ENCODE measurements at regions not wholly inside any gene's neighbourhood (a gene's known extent, or its start where the extent isn't known, plus 50 kb on each side); places are given as distances from the start of the nearest gene placed in this dataset.

GRCh38 chr17:70780031-70780430 is 610.7 kb downstream of the KCNJ2 start:
- no peak overlapping the region for H3K27ac Mint-ChIP-seq (ENCODE audit: low read depth)

GRCh38 chr17:70786081-70786480 is 616.7 kb downstream of the KCNJ2 start:
- no peak for DNase-seq (ENCODE audit: low spot score in 2 of 2)
- no peaks in the 10 kb centered on the region for H3K27me3 Mint-ChIP-seq
- ATAC-seq (replicated peaks; ENCODE audit: extremely low read depth, poor library complexity, severe bottlenecking): no peak

More at GRCh38 chr17:70780031-70780430, 610.7 kb downstream of the KCNJ2 start:
- no peak for DNase-seq (ENCODE audit: low spot score in 2 of 2)
- Mint-ChIP-seq H3K9me3 (no peaks in the 10 kb centered on the region), H3K4me1 (no peaks in the 10 kb centered on the region), H3K36me3 (ENCODE audit: insufficient read depth) (no peaks in the 10 kb centered on the region), H3K27me3 (no peaks in the 10 kb centered on the region), H3K4me3 (no peak overlapping the region)
- ATAC-seq (replicated peaks; ENCODE audit: extremely low read depth, poor library complexity, severe bottlenecking): no peak

GRCh38 chr17:70787721-70788300 is 618.5 kb downstream of the KCNJ2 start:
- Mint-ChIP-seq H3K4me1 (no peaks in the 10 kb centered on the region), H3K4me3 (no peak overlapping the region), H3K27me3 (no peaks in the 10 kb centered on the region), H3K9me3 (peaks cover 12% of the 10 kb centered on the region), H3K27ac (ENCODE audit: low read depth) (no peak overlapping the region), H3K36me3 (ENCODE audit: insufficient read depth) (peaks cover 1% of the 10 kb centered on the region)
- no peak for ATAC-seq (replicated peaks; ENCODE audit: extremely low read depth, poor library complexity, severe bottlenecking)
- DNase-seq (ENCODE audit: low spot score in 2 of 2): no peak

More at GRCh38 chr17:70786081-70786480, 616.7 kb downstream of the KCNJ2 start:
- no peak overlapping the region for H3K27ac Mint-ChIP-seq (ENCODE audit: low read depth)
- H3K4me3 Mint-ChIP-seq: no peak overlapping the region
- H3K9me3 Mint-ChIP-seq: peaks cover 12% of the 10 kb centered on the region
- peaks cover 1% of the 10 kb centered on the region for H3K36me3 Mint-ChIP-seq (ENCODE audit: insufficient read depth)
- no peaks in the 10 kb centered on the region for H3K4me1 Mint-ChIP-seq

GRCh38 chr17:70791748-70792443 is 622.6 kb downstream of the KCNJ2 start:
- Mint-ChIP-seq H3K27me3 (no peaks in the 10 kb centered on the region), H3K36me3 (ENCODE audit: insufficient read depth) (peaks cover 1% of the 10 kb centered on the region), H3K4me1 (no peaks in the 10 kb centered on the region), H3K4me3 (no peak overlapping the region), H3K9me3 (peaks cover 12% of the 10 kb centered on the region), H3K27ac (ENCODE audit: low read depth) (no peak overlapping the region)
- no peak for ATAC-seq (replicated peaks; ENCODE audit: extremely low read depth, poor library complexity, severe bottlenecking)
- DNase-seq (ENCODE audit: low spot score in 2 of 2): no peak

- H3K9me3 Mint-ChIP-seq: peaks cover 6% of the 10 kb centered on the region
- H3K27ac Mint-ChIP-seq (ENCODE audit: low read depth): no peak overlapping the region
- H3K27me3 Mint-ChIP-seq: no peaks in the 10 kb centered on the region
- ATAC-seq (replicated peaks; ENCODE audit: extremely low read depth, poor library complexity, severe bottlenecking) (no peak), DNase-seq (ENCODE audit: low spot score in 2 of 2) (no peak)
- H3K36me3 Mint-ChIP-seq (ENCODE audit: insufficient read depth): no peaks in the 10 kb centered on the region
- H3K4me1 Mint-ChIP-seq: no peaks in the 10 kb centered on the region
- H3K4me3 Mint-ChIP-seq: no peak overlapping the region
Measured at GRCh38 chr17:70794738-70795137, 625.4 kb downstream of the KCNJ2 start.

- H3K9me3 Mint-ChIP-seq: peaks cover 6% of the 10 kb centered on the region
- H3K27me3 Mint-ChIP-seq: no peaks in the 10 kb centered on the region
- no peak for ATAC-seq (replicated peaks; ENCODE audit: extremely low read depth, poor library complexity, severe bottlenecking)
Measured at GRCh38 chr17:70795620-70796019, 626.3 kb downstream of the KCNJ2 start.

GRCh38 chr17:70796757-70797156 is 627.4 kb downstream of the KCNJ2 start:
- no peaks in the 10 kb centered on the region for H3K27me3 Mint-ChIP-seq
- H3K4me1 Mint-ChIP-seq: no peaks in the 10 kb centered on the region
- no peak overlapping the region for H3K27ac Mint-ChIP-seq (ENCODE audit: low read depth)
- no peak for DNase-seq (ENCODE audit: low spot score in 2 of 2)
- peaks cover 6% of the 10 kb centered on the region for H3K9me3 Mint-ChIP-seq
- no peak overlapping the region for H3K4me3 Mint-ChIP-seq
- H3K36me3 Mint-ChIP-seq (ENCODE audit: insufficient read depth): no peaks in the 10 kb centered on the region
- no peak for ATAC-seq (replicated peaks; ENCODE audit: extremely low read depth, poor library complexity, severe bottlenecking)

More at GRCh38 chr17:70795620-70796019, 626.3 kb downstream of the KCNJ2 start:
- Mint-ChIP-seq H3K27ac (ENCODE audit: low read depth) (no peak overlapping the region), H3K36me3 (ENCODE audit: insufficient read depth) (no peaks in the 10 kb centered on the region), H3K4me3 (no peak overlapping the region), H3K4me1 (no peaks in the 10 kb centered on the region)
- no peak for DNase-seq (ENCODE audit: low spot score in 2 of 2)

- Mint-ChIP-seq H3K9me3 (peaks cover 6% of the 10 kb centered on the region), H3K27me3 (no peaks in the 10 kb centered on the region)
- DNase-seq (ENCODE audit: low spot score in 2 of 2): no peak
Measured at GRCh38 chr17:70797166-70797565, 627.8 kb downstream of the KCNJ2 start.

GRCh38 chr17:70804161-70804560 is 634.8 kb downstream of the KCNJ2 start:
- no peak for ATAC-seq (replicated peaks; ENCODE audit: extremely low read depth, poor library complexity, severe bottlenecking)
- peaks cover under 1% of the 10 kb centered on the region for H3K36me3 Mint-ChIP-seq (ENCODE audit: insufficient read depth)

More at GRCh38 chr17:70797166-70797565, 627.8 kb downstream of the KCNJ2 start:
- no peaks in the 10 kb centered on the region for H3K4me1 Mint-ChIP-seq
- ATAC-seq (replicated peaks; ENCODE audit: extremely low read depth, poor library complexity, severe bottlenecking): no peak
- H3K27ac Mint-ChIP-seq (ENCODE audit: low read depth): no peak overlapping the region
- H3K36me3 Mint-ChIP-seq (ENCODE audit: insufficient read depth): no peaks in the 10 kb centered on the region
- no peak overlapping the region for H3K4me3 Mint-ChIP-seq

GRCh38 chr17:70808596-70808995 is 639.3 kb downstream of the KCNJ2 start:
- Mint-ChIP-seq H3K9me3 (peaks cover 12% of the 10 kb centered on the region), H3K27me3 (no peaks in the 10 kb centered on the region), H3K27ac (ENCODE audit: low read depth) (no peak overlapping the region), H3K36me3 (ENCODE audit: insufficient read depth) (peaks cover 2% of the 10 kb centered on the region), H3K4me3 (no peak overlapping the region), H3K4me1 (no peaks in the 10 kb centered on the region)
- ATAC-seq (replicated peaks; ENCODE audit: extremely low read depth, poor library complexity, severe bottlenecking): no peak
- DNase-seq (ENCODE audit: low spot score in 2 of 2): no peak

More at GRCh38 chr17:70804161-70804560, 634.8 kb downstream of the KCNJ2 start:
- no peaks in the 10 kb centered on the region for H3K4me1 Mint-ChIP-seq
- no peaks in the 10 kb centered on the region for H3K27me3 Mint-ChIP-seq
- H3K9me3 Mint-ChIP-seq: peaks cover 18% of the 10 kb centered on the region
- no peak for DNase-seq (ENCODE audit: low spot score in 2 of 2)
- H3K4me3 Mint-ChIP-seq: no peak overlapping the region
- no peak overlapping the region for H3K27ac Mint-ChIP-seq (ENCODE audit: low read depth)

GRCh38 chr17:70810609-70811008 is 641.3 kb downstream of the KCNJ2 start:
- Mint-ChIP-seq H3K27me3 (no peaks in the 10 kb centered on the region), H3K4me1 (no peaks in the 10 kb centered on the region), H3K9me3 (peaks cover 3% of the 10 kb centered on the region), H3K4me3 (no peak overlapping the region), H3K36me3 (ENCODE audit: insufficient read depth) (peaks cover 2% of the 10 kb centered on the region), H3K27ac (ENCODE audit: low read depth) (no peak overlapping the region)
- DNase-seq (ENCODE audit: low spot score in 2 of 2) (no peak), ATAC-seq (replicated peaks; ENCODE audit: extremely low read depth, poor library complexity, severe bottlenecking) (no peak)

GRCh38 chr17:70813355-70813930 is 644.1 kb downstream of the KCNJ2 start:
- H3K4me3 Mint-ChIP-seq: no peak overlapping the region
- H3K4me1 Mint-ChIP-seq: no peaks in the 10 kb centered on the region
- DNase-seq (ENCODE audit: low spot score in 2 of 2) (no peak), ATAC-seq (replicated peaks; ENCODE audit: extremely low read depth, poor library complexity, severe bottlenecking) (no peak)
- no peaks in the 10 kb centered on the region for H3K27me3 Mint-ChIP-seq
- no peak overlapping the region for H3K27ac Mint-ChIP-seq (ENCODE audit: low read depth)
- H3K9me3 Mint-ChIP-seq: peaks cover 14% of the 10 kb centered on the region
- H3K36me3 Mint-ChIP-seq (ENCODE audit: insufficient read depth): peaks cover 4% of the 10 kb centered on the region

GRCh38 chr17:70819183-70819582 is 649.9 kb downstream of the KCNJ2 start:
- ATAC-seq (replicated peaks; ENCODE audit: extremely low read depth, poor library complexity, severe bottlenecking) (no peak), DNase-seq (ENCODE audit: low spot score in 2 of 2) (no peak)
- Mint-ChIP-seq H3K27me3 (no peaks in the 10 kb centered on the region), H3K4me1 (no peaks in the 10 kb centered on the region), H3K27ac (ENCODE audit: low read depth) (no peak overlapping the region), H3K9me3 (peaks cover 20% of the 10 kb centered on the region), H3K36me3 (ENCODE audit: insufficient read depth) (peaks cover 2% of the 10 kb centered on the region), H3K4me3 (no peak overlapping the region)
